H1 (cell line): ENCODE measurements at regions not wholly inside any gene's neighbourhood (a gene's known extent, or its start where the extent isn't known, plus 50 kb on each side); places are given as distances from the start of the nearest gene placed in this dataset.

ENCODE experiments used
- CTCF ChIA-PET: fragments of 300-600 bp; sonication (Branson Sonifier 250); formaldehyde crosslinking; loops from one replicate; lab custom pipeline; 2021; ENCODE audit not compliant: partially characterized antibody; lab: Charles Lee
- POLR2A ChIA-PET: fragments of 300-600 bp; sonication (Branson Sonifier 250); formaldehyde crosslinking; loops from one replicate; lab custom pipeline; 2021; ENCODE audit warnings: inconsistent platforms; ENCODE audit not compliant: partially characterized antibody; lab: Charles Lee
- DNase-seq, 2 experiments: peaks; one replicate each; pipeline versions ENCODE4 v3.0.0 to v3.0.0-alpha.2; 2010 to 2022; ENCODE audit warnings: low spot score in 2 of 2, low read depth in 1 of 2, mixed read lengths in 1 of 2
- FAIRE-seq: peaks from 2 replicates; lab custom pipeline; 2011; peaks lifted over from hg19 to GRCh38; lab: Jason Lieb, UNC
- H2AFZ ChIP-seq: 2 replicates; pipeline ENCODE4 v1.8.1; 2012; ENCODE audit warnings: low read length, inconsistent platforms
- H2AK5ac ChIP-seq: 2 replicates; pipeline ENCODE4 v1.6.1; 2013; ENCODE audit warnings: low read depth, low read length
- H2BK120ac ChIP-seq: replicated peaks from 2 replicates; pipeline ENCODE3; 2013; ENCODE audit warnings: low read depth, low read length, inconsistent platforms
- H2BK12ac ChIP-seq: 2 replicates; pipeline ENCODE4 v1.6.1; 2013; ENCODE audit warnings: low read depth, low read length
- H2BK15ac ChIP-seq: 2 replicates; pipeline ENCODE4 v1.6.1; 2013; ENCODE audit warnings: low read length
- H2BK20ac ChIP-seq: 2 replicates; pipeline ENCODE4 v1.6.1; 2013; ENCODE audit warnings: low read length
- H2BK5ac ChIP-seq: 2 replicates; pipeline ENCODE4 v1.6.1; 2013; ENCODE audit warnings: low read depth, low read length
- H3K14ac ChIP-seq: 2 replicates; pipeline ENCODE4 v1.6.1; 2013; ENCODE audit warnings: inconsistent platforms; ENCODE audit not compliant: insufficient read length
- H3K18ac ChIP-seq: 2 replicates; pipeline ENCODE4 v1.6.1; 2013; ENCODE audit warnings: low read length; ENCODE audit errors: extremely low read depth
- H3K23ac ChIP-seq: 2 replicates; pipeline ENCODE4 v1.6.1; 2013; ENCODE audit warnings: inconsistent platforms; ENCODE audit not compliant: insufficient read length
- H3K23me2 ChIP-seq: 2 replicates; pipeline ENCODE4 v1.6.1; 2013; ENCODE audit warnings: low read depth, low read length
- H3K27ac ChIP-seq: 2 replicates; pipeline ENCODE4 v1.6.1; 2011; ENCODE audit warnings: low read depth, low read length, inconsistent platforms
- H3K27me3 ChIP-seq, 4 experiments: replicated peaks in 1 of 4; 1 replicate in 1 of 4; 2 replicates in 3 of 4; pipeline versions ENCODE4 v1.6.1 to v1.8.1; 2011 to 2013; ENCODE audit warnings: low read length in 3 of 4, mild to moderate bottlenecking in 3 of 4, inconsistent platforms in 2 of 4, mixed read lengths in 2 of 4, moderate library complexity in 1 of 4; ENCODE audit not compliant: control insufficient read depth in 3 of 4, insufficient read depth in 3 of 4; ENCODE audit errors: extremely low read depth in 1 of 4
- H3K36me3 ChIP-seq, 4 experiments: 2 replicates each; pipeline versions ENCODE4 v1.6.1 to v1.8.1; 2011 to 2013; ENCODE audit warnings: mild to moderate bottlenecking in 4 of 4, low read length in 3 of 4, moderate library complexity in 2 of 4, control low read depth in 1 of 4, inconsistent platforms in 1 of 4; ENCODE audit not compliant: insufficient read depth in 4 of 4, control insufficient read depth in 2 of 4
- H3K4ac ChIP-seq: replicated peaks from 2 replicates; pipeline ENCODE3; 2013; ENCODE audit warnings: low read length, low read depth, mixed read lengths, inconsistent platforms; ENCODE audit not compliant: insufficient read length
- H3K4me1 ChIP-seq, 4 experiments: replicated peaks in 1 of 4; 1 replicate in 1 of 4; 2 replicates in 3 of 4; pipeline versions ENCODE4 v1.6.1 to v1.8.1; 2011 to 2013; ENCODE audit warnings: low read length in 3 of 4, inconsistent platforms in 2 of 4, mixed read lengths in 1 of 4; ENCODE audit not compliant: insufficient read depth in 4 of 4, control insufficient read depth in 3 of 4
- H3K4me2 ChIP-seq, 2 experiments: 2 replicates each; pipeline versions ENCODE4 v1.6.1 to v1.8.1; 2011 to 2013; ENCODE audit warnings: low read depth in 2 of 2, low read length in 2 of 2, control low read depth in 1 of 2, inconsistent platforms in 1 of 2, mild to moderate bottlenecking in 1 of 2; ENCODE audit not compliant: insufficient read depth in 1 of 2
- H3K4me3 ChIP-seq, 4 experiments: fragments of 200-600, 300-600 bp in 1 of 4; sonication (generic), shearing (Covaris generic), sonication (Bioruptor Twin) in 1 of 4; 2 replicates each; pipeline versions ENCODE4 v1.5.1 to v1.8.1; 2011 to 2016; ENCODE audit warnings: low read length in 4 of 4, low read depth in 3 of 4, control low read depth in 2 of 4, inconsistent platforms in 2 of 4, mild to moderate bottlenecking in 2 of 4, mixed read lengths in 1 of 4, moderate library complexity in 1 of 4; ENCODE audit not compliant: insufficient read depth in 2 of 4; ENCODE audit errors: extremely low read depth in 1 of 4
- H3K56ac ChIP-seq: replicated peaks from 2 replicates; pipeline ENCODE3; 2013; ENCODE audit warnings: low read depth, mild to moderate bottlenecking, mixed read lengths, low read length, inconsistent platforms; ENCODE audit not compliant: insufficient read length
- H3K79me1 ChIP-seq: 2 replicates; pipeline ENCODE4 v1.6.1; 2013; ENCODE audit warnings: low read depth, low read length, control low read depth
- H3K79me2 ChIP-seq, 2 experiments: 2 replicates each; pipeline versions ENCODE4 v1.6.1 to v1.8.1; 2012 to 2013; ENCODE audit warnings: low read length in 2 of 2, mild to moderate bottlenecking in 2 of 2, inconsistent platforms in 1 of 2; ENCODE audit not compliant: insufficient read depth in 2 of 2, control insufficient read depth in 1 of 2
- H3K9ac ChIP-seq, 4 experiments: replicated peaks in 1 of 4; 1 replicate in 1 of 4; 2 replicates in 3 of 4; pipeline versions ENCODE4 v1.6.1 to v1.8.1; 2011 to 2013; ENCODE audit warnings: low read depth in 3 of 4, low read length in 3 of 4, control low read depth in 2 of 4, mild to moderate bottlenecking in 2 of 4, moderate library complexity in 2 of 4, inconsistent platforms in 1 of 4; ENCODE audit errors: extremely low read depth in 1 of 4
- H3K9me3 ChIP-seq, 2 experiments: 2 replicates each; pipeline versions ENCODE4 v1.6.1 to v1.8.1; 2012 to 2013; ENCODE audit warnings: mild to moderate bottlenecking in 2 of 2, moderate library complexity in 2 of 2, control low read depth in 1 of 2, inconsistent platforms in 1 of 2, low read depth in 1 of 2, low read length in 1 of 2, mixed read lengths in 1 of 2; ENCODE audit not compliant: insufficient read depth in 2 of 2
- H4K20me1 ChIP-seq, 2 experiments: replicated peaks in 1 of 2; 2 replicates each; pipeline versions ENCODE3 to v1.8.1; 2011 to 2013; ENCODE audit warnings: inconsistent platforms in 2 of 2, low read length in 2 of 2, mild to moderate bottlenecking in 1 of 2; ENCODE audit not compliant: insufficient read depth in 2 of 2, control insufficient read depth in 1 of 2
- H4K5ac ChIP-seq: 2 replicates; pipeline ENCODE4 v1.6.1; 2013; ENCODE audit warnings: low read length, low read depth, mixed read lengths, inconsistent platforms; ENCODE audit not compliant: insufficient read length
- H4K8ac ChIP-seq: 2 replicates; pipeline ENCODE4 v1.8.0; 2013; ENCODE audit warnings: mild to moderate bottlenecking, moderate library complexity, low read length, inconsistent platforms; ENCODE audit not compliant: insufficient read depth; ENCODE audit errors: extremely low read depth
- H4K91ac ChIP-seq: replicated peaks from 2 replicates; pipeline ENCODE3; 2013; ENCODE audit warnings: low read length, mixed read lengths, inconsistent platforms; ENCODE audit not compliant: insufficient read length
- CEBPB ChIP-seq: IDR thresholded peaks from 2 replicates; pipeline ENCODE4 v1.6.1; 2012; ENCODE audit warnings: low read depth, low read length
- CHD1 ChIP-seq: IDR thresholded peaks from 2 replicates; pipeline ENCODE4 v1.6.1; 2012; ENCODE audit warnings: low read depth, low read length, improper control_type of control experiment
- RAD21 ChIP-seq, 2 experiments: IDR thresholded peaks in 1 of 2; conservative IDR thresholded peaks in 1 of 2; 2 replicates each; pipeline ENCODE4 v1.6.1; 2011; ENCODE audit warnings: low read depth in 2 of 2, low read length in 2 of 2, improper control_type of control experiment in 1 of 2, inconsistent platforms in 1 of 2, mild to moderate bottlenecking in 1 of 2, moderate library complexity in 1 of 2
- RBBP5 ChIP-seq: IDR thresholded peaks from 2 replicates; pipeline ENCODE4 v1.7.1; 2012; ENCODE audit warnings: low read depth, mild to moderate bottlenecking, inconsistent platforms, low read length, moderate library complexity, borderline replicate concordance
- SIN3A ChIP-seq, 2 experiments: IDR thresholded peaks in 1 of 2; conservative IDR thresholded peaks in 1 of 2; 2 replicates each; pipeline ENCODE4 v1.6.1; 2011 to 2012; ENCODE audit warnings: low read length in 2 of 2, improper control_type of control experiment in 1 of 2, low read depth in 1 of 2, mild to moderate bottlenecking in 1 of 2
- SIRT6 ChIP-seq: IDR thresholded peaks from one replicate; pipeline ENCODE4 v1.7.1; 2012; ENCODE audit warnings: low read length, inconsistent platforms
- SP4 ChIP-seq: IDR thresholded peaks from 2 replicates; pipeline ENCODE4 v1.6.1; 2012; ENCODE audit warnings: low read length, inconsistent platforms
- SRF ChIP-seq: IDR thresholded peaks from 2 replicates; pipeline ENCODE4 v1.6.1; 2011; ENCODE audit warnings: mild to moderate bottlenecking, low read depth, low read length, moderate library complexity
- SUZ12 ChIP-seq: fragments of 200-600 bp; sonication (generic); IDR thresholded peaks from 2 replicates; pipeline ENCODE4 v1.6.1; 2012; ENCODE audit warnings: mild to moderate bottlenecking, inconsistent platforms, low read length, moderate library complexity, mixed read lengths
- TAF1 ChIP-seq: IDR thresholded peaks from 2 replicates; pipeline ENCODE4 v1.6.1; 2011; ENCODE audit warnings: mild to moderate bottlenecking, low read depth, low read length

DNA sequence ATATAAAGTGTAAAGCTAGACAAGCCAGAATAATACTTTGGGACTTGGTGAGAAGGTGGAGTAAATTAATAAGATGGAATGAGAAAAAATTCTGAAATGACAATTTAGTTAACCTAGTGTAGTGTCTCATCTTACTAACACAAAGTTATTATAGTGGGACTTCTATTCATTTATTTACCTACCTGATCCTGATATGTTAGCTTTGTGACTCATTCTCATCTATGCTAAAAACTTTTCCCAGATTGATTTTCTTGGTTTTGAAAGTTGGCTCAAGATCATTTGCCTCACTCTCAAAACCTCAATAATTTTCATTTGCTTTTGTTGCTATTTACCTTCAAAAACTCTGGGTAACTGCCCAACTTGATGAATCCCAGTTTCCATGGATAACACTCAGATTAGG lies 698.6 kb downstream of the SH3BGRL start:
- no peaks in the 10 kb centered on the region for H3K23me2 ChIP-seq
- ChIA-PET CTCF (no interaction called here), POLR2A (no interaction called here)
- H4K5ac ChIP-seq, result no peak overlapping the region
- no peak overlapping the region for H2AFZ ChIP-seq
- no peak overlapping the region for H3K56ac ChIP-seq
- no peak overlapping the region for H3K4me2 ChIP-seq
- H3K4ac ChIP-seq, result no peak overlapping the region
- no peak overlapping the region for H2BK12ac ChIP-seq
- no peak overlapping the region for H3K4me3 ChIP-seq
- no peak overlapping the region for H4K8ac ChIP-seq
- no peak for DNase-seq
- H2BK15ac ChIP-seq, result no peak overlapping the region
- H3K27ac ChIP-seq, result no peak overlapping the region
- H3K36me3 ChIP-seq, result no peaks in the 10 kb centered on the region
- H2BK120ac ChIP-seq, result no peak overlapping the region
- H3K79me1 ChIP-seq, result no peaks in the 10 kb centered on the region
- no peaks in the 10 kb centered on the region for H3K4me1 ChIP-seq
- H3K14ac ChIP-seq, result no peak overlapping the region
- H3K9me3 ChIP-seq, result no peaks in the 10 kb centered on the region
- no peak for FAIRE-seq
- H3K18ac ChIP-seq, result no peak overlapping the region
- H2BK20ac ChIP-seq, result no peak overlapping the region
- no peak overlapping the region for H2BK5ac ChIP-seq
- H3K27me3 ChIP-seq, result no peaks in the 10 kb centered on the region
- no peak overlapping the region for H3K9ac ChIP-seq
- H2AK5ac ChIP-seq, result no peak overlapping the region
- no peak overlapping the region for H4K91ac ChIP-seq
- H3K23ac ChIP-seq, result no peak overlapping the region
- no peaks in the 10 kb centered on the region for H4K20me1 ChIP-seq
- no peaks in the 10 kb centered on the region for H3K79me2 ChIP-seq
- TF ChIP-seq SUZ12 (no peak), SP4 (no peak), CEBPB (no peak), RAD21 (IDR thresholded peaks at IDR 0.05 in 1 of 2, conservative IDR thresholded peaks at IDR 0.05 in 1 of 2; ENCODE audit: low read depth in 2 of 2, low read length in 2 of 2) (no peak), RBBP5 (no peak), SIRT6 (no peak), TAF1 (no peak), SIN3A (conservative IDR thresholded peaks at IDR 0.05 in 1 of 2, IDR thresholded peaks at IDR 0.05 in 1 of 2; ENCODE audit: low read depth in 1 of 2, low read length in 2 of 2) (no peak), SRF (no peak), CHD1 (no peak)
